ENCODE measurements at regions not wholly inside any gene's neighbourhood (a gene's known extent, or its start where the extent isn't known, plus 50 kb on each side); places are given as distances from the start of the nearest gene placed in this dataset.

DNA sequence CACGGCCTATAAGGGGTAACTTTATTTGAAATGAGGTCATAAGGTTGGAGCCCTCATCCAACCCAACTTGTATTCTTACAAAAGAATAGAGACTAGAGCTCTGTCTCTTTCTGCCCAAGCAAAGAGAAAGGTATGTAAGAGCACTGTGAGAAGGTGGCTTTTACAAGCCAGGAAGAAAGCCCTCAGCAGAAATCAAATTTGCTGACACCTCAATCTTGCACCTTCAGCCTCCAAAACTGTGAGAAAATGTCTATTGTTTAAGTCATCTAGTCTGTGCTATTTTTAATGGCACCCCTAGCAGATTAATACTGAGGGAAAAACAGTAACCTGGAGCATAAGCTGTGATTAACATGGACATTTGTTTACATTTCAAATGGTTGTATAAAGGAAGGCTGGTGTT is 860.7 kb downstream of the PCDH7 start:
- no peak for TF ChIP-seq POLR2A (IDR thresholded peaks at IDR 0.05; ENCODE audit: low read length)
- TF ChIP-seq GATA1 (IDR thresholded peaks at IDR 0.05; ENCODE audit: low read depth, low read length): no peak
